ENCODE measurements at regions not wholly inside any gene's neighbourhood (a gene's known extent, or its start where the extent isn't known, plus 50 kb on each side); places are given as distances from the start of the nearest gene placed in this dataset.

- TF ChIP-seq ZNF671 (CRISPR knock-in tag; IDR thresholded peaks at IDR 0.05) (no peak), CTCF (IDR thresholded peaks at IDR 0.05) (no peak), NR2C2 (CRISPR knock-in tag; IDR thresholded peaks at IDR 0.05) (no peak), ZNF232 (CRISPR knock-in tag; IDR thresholded peaks at IDR 0.05) (no peak), MAX (CRISPR knock-in tag; IDR thresholded peaks at IDR 0.05) (no peak)
Measured at GRCh38 chr19:33960566-33960965, 163.9 kb downstream of the KCTD15 start.
